ENCODE measurements at regions not wholly inside any gene's neighbourhood (a gene's known extent, or its start where the extent isn't known, plus 50 kb on each side); places are given as distances from the start of the nearest gene placed in this dataset.
"Not testable (repeated sequence)": the region's sequence is repeated elsewhere in the genome, so short reads cannot be mapped to it uniquely, and the experiment has no call there.

GRCh38 chr4:59676389-59676788 lies 1523.7 kb upstream of the ADGRL3 start:
- no peak overlapping the region for H3K4me3 ChIP-seq (replicated peaks in 1 of 2; ENCODE audit: low read depth in 2 of 2, low read length in 2 of 2)
- TF ChIP-seq CTCF (IDR thresholded peaks at IDR 0.05; ENCODE audit: low read depth, low read length), result no peak
- DNase-seq (ENCODE audit: low read depth in 2 of 2), result no peak

GRCh38 chr4:59676992-59677391 lies 1523.1 kb upstream of the ADGRL3 start:
- H3K4me3 ChIP-seq (replicated peaks in 1 of 2; ENCODE audit: low read depth in 2 of 2, low read length in 2 of 2); DNase-seq (ENCODE audit: low read depth in 2 of 2): not testable (repeated sequence)

GRCh38 chr4:59685626-59686025 lies 1514.5 kb upstream of the ADGRL3 start:
- TF ChIP-seq CTCF (IDR thresholded peaks at IDR 0.05; ENCODE audit: low read depth, low read length), result no peak
- no peak overlapping the region for H3K4me3 ChIP-seq (replicated peaks in 1 of 2; ENCODE audit: low read depth in 2 of 2, low read length in 2 of 2)
- no peak for DNase-seq (ENCODE audit: low read depth in 2 of 2)

- no peak for TF ChIP-seq CTCF (IDR thresholded peaks at IDR 0.05; ENCODE audit: low read depth, low read length)
- no peak for DNase-seq (ENCODE audit: low read depth in 2 of 2)
- H3K4me3 ChIP-seq (replicated peaks in 1 of 2; ENCODE audit: low read depth in 2 of 2, low read length in 2 of 2), result no peak overlapping the region
Measured at GRCh38 chr4:59689149-59689548, 1511.0 kb upstream of the ADGRL3 start.

- no peak overlapping the region for H3K4me3 ChIP-seq (replicated peaks in 1 of 2; ENCODE audit: low read depth in 2 of 2, low read length in 2 of 2)
- DNase-seq (ENCODE audit: low read depth in 2 of 2), result no peak
- TF ChIP-seq CTCF (IDR thresholded peaks at IDR 0.05; ENCODE audit: low read depth, low read length), result no peak
Measured at GRCh38 chr4:59695355-59696053, 1504.6 kb upstream of the ADGRL3 start.

GRCh38 chr4:59698041-59698440 lies 1502.1 kb upstream of the ADGRL3 start:
- DNase-seq (ENCODE audit: low read depth in 2 of 2), result no peak
- TF ChIP-seq CTCF (IDR thresholded peaks at IDR 0.05; ENCODE audit: low read depth, low read length), result no peak
- H3K4me3 ChIP-seq (replicated peaks in 1 of 2; ENCODE audit: low read depth in 2 of 2, low read length in 2 of 2), result no peak overlapping the region

GRCh38 chr4:59700651-59701050 lies 1499.5 kb upstream of the ADGRL3 start:
- TF ChIP-seq CTCF (IDR thresholded peaks at IDR 0.05; ENCODE audit: low read depth, low read length), result no peak
- no peak for DNase-seq (ENCODE audit: low read depth in 2 of 2)
- H3K4me3 ChIP-seq (replicated peaks in 1 of 2; ENCODE audit: low read depth in 2 of 2, low read length in 2 of 2), result no peak overlapping the region
